ENCODE measurements at regions not wholly inside any gene's neighbourhood (a gene's known extent, or its start where the extent isn't known, plus 50 kb on each side); places are given as distances from the start of the nearest gene placed in this dataset.
A peak's percentile ranks its signal among the peaks of the same experiment; 100 is the strongest.
"Not testable (repeated sequence)": the region's sequence is repeated elsewhere in the genome, so short reads cannot be mapped to it uniquely, and the experiment has no call there.

GRCh38 chr4:124070688-124071484, 641.6 kb downstream of the ANKRD50 start:
- no peak for DNase-seq

GRCh38 chr4:124075276-124075675, 637.3 kb downstream of the ANKRD50 start:
- DNase-seq, result not testable (repeated sequence)

GRCh38 chr4:124079174-124079780, 633.3 kb downstream of the ANKRD50 start:
- peak; percentile 82 for DNase-seq

- DNase-seq, result peak; percentile 53
Observed at GRCh38 chr4:124083711-124084110, 628.8 kb downstream of the ANKRD50 start.

- DNase-seq, result peak; percentile 58
Observed at GRCh38 chr4:124085561-124086180, 626.9 kb downstream of the ANKRD50 start.

- no peak for DNase-seq
Observed at GRCh38 chr4:124090021-124090420, 622.5 kb downstream of the ANKRD50 start.

GRCh38 chr4:124092101-124092500, 620.4 kb downstream of the ANKRD50 start:
- DNase-seq, result no peak

- DNase-seq, result peak; percentile 31
Observed at GRCh38 chr4:124092541-124092984, 620.0 kb downstream of the ANKRD50 start.

- DNase-seq, result peak; percentile 55
Observed at GRCh38 chr4:124095621-124096020, 616.9 kb downstream of the ANKRD50 start.

- DNase-seq, result no peak
Observed at GRCh38 chr4:124096290-124096689, 616.2 kb downstream of the ANKRD50 start.

- DNase-seq, result peak; percentile 16
Observed at GRCh38 chr4:124097447-124097846, 615.1 kb downstream of the ANKRD50 start.

GRCh38 chr4:124104101-124104500, 608.4 kb downstream of the ANKRD50 start:
- no peak for DNase-seq

GRCh38 chr4:124104628-124105027, 607.9 kb downstream of the ANKRD50 start:
- DNase-seq, result no peak

- DNase-seq, result peak; percentile 25
Observed at GRCh38 chr4:124105212-124105611, 607.3 kb downstream of the ANKRD50 start.

GRCh38 chr4:124111411-124111810, 601.1 kb downstream of the ANKRD50 start:
- DNase-seq, result no peak

GRCh38 chr4:124111922-124112321, 600.6 kb downstream of the ANKRD50 start:
- DNase-seq, result peak; percentile 82

GRCh38 chr4:124118061-124118460, 594.5 kb downstream of the ANKRD50 start:
- DNase-seq, result no peak

GRCh38 chr4:124121461-124121971, 591.0 kb downstream of the ANKRD50 start:
- DNase-seq, result peak; percentile 87

GRCh38 chr4:124123181-124123580, 589.4 kb downstream of the ANKRD50 start:
- no peak for DNase-seq

GRCh38 chr4:124123721-124124120, 588.8 kb downstream of the ANKRD50 start:
- no peak for DNase-seq

GRCh38 chr4:124131324-124131723, 581.2 kb downstream of the ANKRD50 start:
- DNase-seq, result not testable (repeated sequence)

- DNase-seq, result no peak
Observed at GRCh38 chr4:124132161-124132560, 580.4 kb downstream of the ANKRD50 start.

- DNase-seq, result no peak
Observed at GRCh38 chr4:124133753-124134152, 578.8 kb downstream of the ANKRD50 start.

GRCh38 chr4:124135409-124135813, 577.1 kb downstream of the ANKRD50 start:
- DNase-seq, result peak; percentile 93

Data from fibroblast of upper back skin (primary cell).